Kidney glomerular epithelial cell (primary cell): ENCODE measurements at regions not wholly inside any gene's neighbourhood (a gene's known extent, or its start where the extent isn't known, plus 50 kb on each side); places are given as distances from the start of the nearest gene placed in this dataset.

Experiments
- DNase-seq: peaks from one replicate; lab custom pipeline; 2025; lab: John Stamatoyannopoulos, UW

DNA sequence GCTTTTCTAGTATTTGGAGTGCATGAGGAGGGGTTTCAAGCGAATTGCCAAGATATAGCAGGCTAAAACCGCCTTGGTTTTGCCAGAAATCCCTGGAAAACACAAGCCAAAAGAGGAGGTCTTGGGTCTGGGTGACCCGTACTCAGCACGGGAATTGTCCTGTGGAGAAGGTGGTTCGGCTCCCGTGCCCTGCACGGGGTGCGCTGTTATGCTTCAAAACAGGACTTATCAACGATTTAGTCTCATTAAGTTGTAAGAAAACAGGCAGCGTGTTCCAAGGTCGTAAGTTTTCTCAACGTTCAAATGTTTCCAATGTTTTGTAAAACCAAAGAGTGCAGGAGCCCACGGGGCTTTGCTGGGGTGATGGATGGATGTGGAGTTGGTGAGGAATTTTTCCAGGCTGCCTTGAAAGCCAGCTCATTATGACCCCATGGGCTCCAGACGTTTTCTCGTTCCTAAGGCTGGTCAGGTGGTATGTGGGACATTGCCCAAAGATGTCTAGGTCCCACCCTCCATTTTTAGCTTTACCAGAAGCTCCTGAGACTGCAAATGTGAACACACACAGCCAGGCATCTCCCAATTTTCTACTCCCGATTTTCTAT lies 75.4 kb upstream of the CLDN14 start:
- no peak for DNase-seq

DNA sequence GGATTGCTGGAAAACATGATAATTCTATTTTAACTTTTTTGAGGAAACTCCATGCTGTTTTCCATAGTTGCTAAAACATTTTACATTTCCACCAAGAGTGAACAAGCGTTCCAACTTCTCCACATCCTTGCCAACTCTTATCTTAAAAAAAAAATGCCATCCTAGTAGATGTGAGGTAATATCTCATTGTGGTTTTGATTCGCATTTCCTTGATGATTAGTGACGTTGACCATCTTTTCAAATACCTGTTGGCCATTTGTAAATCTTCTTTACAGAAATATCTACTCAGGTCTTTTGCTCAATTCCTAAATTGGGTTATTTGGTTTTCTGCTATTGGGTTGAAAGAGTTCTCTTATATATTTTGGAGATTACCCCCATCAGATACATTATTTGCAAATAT lies 77.4 kb upstream of the CLDN14 start:
- DNase-seq, result no peak

DNA sequence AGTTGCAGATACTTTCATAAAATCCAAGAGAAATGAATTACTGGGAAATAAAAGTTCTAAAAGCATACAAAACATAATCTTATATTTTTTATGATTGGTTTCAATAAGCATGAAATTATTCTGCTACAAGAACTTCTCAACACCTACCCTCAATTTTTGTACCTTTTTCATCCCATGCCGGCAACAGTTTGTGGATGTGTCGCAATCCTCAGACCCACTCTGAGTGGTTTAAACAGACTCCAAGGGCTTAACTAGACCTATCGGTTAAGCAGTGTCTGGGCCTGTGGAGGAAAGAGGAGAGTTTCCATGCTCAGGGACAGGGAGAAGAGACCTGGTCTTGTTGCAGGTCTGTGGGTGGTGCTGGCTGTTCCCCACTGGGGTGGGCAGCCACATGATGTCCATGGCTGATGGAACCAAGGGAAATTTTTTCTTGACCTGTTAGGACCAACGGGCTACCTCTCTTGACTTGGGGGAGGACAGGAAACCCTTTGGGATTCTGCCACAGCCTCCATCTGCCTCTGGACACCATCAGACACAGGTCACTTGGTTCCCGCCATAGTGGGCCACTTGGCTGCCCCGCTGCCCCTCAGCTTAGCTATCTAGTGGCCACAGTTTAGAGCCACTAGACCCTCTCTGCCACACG lies 81.1 kb upstream of the CLDN14 start:
- no peak for DNase-seq

DNA sequence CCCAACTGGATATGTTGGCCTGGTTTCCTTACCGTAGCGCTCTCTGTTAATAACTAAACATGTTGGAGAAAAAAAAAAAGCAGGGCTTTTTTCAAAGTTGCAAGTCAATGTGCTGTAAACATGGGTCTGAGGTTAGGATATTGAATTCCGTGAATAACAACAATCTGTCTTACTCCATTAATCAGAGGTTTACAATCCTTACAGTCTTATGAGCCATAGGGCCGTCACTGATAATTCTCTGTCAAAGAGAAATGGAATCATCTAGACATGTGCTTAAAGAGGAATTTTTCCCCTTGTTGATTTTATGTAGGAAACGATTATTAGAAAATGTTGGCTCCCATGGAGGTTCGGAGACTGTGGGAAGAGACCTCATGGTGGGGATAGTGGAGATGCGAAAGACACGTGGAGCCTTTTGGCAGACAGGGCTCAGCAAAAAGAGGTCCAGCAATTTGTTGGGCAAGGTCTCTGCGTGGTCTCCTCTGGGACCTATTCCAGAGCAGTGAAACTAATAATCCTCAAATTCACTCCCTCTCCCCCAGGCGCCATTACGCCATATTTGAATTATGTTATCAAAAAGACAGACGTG lies 83.5 kb upstream of the CLDN14 start:
- no peak for DNase-seq

DNA sequence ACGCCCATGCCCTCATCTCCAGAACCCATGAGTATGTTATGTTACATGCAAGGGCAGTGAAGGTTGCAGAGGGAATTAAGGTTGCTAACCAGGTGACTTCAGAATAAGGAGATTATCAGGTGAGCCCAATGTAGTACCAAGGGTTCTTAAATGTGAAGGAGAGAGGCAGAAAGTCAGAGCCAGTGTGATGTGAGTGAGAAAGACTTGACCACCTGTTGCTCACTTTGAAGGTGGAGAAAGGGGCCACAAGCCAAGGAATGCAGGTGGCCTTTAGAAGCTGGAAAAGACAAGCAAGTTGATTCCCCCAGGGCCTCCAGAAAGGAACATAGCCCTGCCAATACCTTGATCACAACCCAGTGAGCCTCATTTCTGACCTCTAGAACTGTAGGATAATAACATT lies 84.7 kb upstream of the CLDN14 start:
- no peak for DNase-seq

DNA sequence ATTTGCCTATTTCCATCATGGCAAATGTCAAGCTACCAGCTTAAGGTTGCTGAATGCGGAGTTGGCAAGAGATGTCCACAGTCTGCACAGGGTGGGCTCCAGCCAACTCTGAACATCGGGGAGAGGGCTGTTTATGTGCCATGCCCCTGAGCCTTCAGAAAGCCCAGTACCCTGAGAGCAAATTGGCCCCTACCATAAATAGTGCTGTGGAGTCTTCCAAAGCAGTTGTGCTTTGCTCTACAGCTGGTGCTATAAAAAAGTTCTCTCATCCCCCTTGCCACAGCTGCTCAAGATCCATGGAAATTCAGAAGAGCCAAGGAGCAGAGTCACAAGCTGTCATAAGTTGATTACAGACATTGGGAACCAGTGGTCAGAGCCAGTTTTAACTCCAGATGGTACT lies 85.6 kb upstream of the CLDN14 start:
- no peak for DNase-seq

DNA sequence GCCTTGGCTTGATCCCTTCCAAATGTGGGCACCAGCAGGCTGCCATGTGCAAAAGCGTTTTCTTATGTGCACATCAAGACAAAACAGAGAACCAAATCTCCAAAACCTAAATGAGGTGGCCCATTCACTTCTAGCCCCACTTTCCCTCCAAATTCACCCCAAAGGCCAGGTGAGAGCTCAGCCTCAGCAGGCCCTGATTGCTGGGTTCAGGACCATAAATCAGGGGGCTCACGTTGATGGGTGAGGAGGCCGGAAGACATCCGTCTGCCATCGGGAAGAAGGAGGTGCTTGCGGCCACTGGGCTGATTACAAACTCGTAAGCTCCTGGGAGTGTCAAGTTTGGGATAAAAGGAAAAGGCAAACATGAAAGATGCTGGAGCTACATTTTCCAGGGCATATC lies 86.7 kb upstream of the CLDN14 start:
- no peak for DNase-seq

DNA sequence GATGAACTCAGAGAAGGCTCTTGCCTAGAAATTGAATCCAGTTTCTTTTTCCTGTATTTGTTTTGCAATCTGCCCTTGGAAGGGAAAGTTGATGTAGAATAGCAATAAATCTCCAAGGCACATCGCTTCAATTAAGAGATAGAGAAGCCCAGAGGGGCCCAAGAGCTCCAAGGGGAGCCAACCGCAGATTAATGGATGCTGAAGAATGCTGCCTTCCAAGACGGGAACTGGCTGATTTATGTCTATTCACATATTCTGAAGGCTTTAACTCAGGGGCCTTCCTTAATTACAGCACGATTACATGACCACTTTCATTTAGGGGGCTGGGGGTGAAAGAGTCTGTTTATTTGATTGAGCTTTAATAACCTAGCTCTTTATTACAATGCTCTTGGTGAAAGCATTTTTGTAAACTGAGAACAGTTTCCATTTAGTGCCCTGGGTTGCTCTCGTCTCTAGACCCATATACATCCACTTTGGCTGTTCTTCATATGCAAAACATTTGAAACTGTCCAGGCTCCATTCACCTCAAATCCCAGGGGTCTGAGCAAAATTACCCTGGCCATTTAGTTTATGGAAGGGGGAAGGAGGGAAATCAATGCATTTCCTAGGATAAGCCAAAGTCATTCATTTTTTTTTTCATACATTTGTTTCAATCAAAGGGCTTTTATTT lies 87.4 kb upstream of the CLDN14 start:
- no peak for DNase-seq

DNA sequence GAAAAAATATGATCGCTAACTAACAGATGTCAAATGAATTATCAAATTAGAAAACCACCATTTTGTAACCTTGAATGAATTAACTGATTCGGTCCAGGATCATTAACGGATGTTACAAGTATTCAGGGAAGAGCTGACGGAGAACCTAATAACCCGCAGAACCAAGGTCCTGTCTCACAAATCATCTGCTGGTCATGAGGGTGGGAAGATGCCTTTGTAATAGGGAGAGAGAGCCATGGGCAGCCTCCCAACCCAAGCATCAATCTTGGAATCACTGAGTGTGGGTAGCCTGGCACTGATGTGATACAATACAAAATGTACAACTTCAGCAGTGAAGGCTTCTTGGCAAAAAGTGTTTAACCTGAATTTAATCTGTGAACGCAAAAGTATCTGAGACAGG lies 89.6 kb upstream of the CLDN14 start:
- no peak for DNase-seq

DNA sequence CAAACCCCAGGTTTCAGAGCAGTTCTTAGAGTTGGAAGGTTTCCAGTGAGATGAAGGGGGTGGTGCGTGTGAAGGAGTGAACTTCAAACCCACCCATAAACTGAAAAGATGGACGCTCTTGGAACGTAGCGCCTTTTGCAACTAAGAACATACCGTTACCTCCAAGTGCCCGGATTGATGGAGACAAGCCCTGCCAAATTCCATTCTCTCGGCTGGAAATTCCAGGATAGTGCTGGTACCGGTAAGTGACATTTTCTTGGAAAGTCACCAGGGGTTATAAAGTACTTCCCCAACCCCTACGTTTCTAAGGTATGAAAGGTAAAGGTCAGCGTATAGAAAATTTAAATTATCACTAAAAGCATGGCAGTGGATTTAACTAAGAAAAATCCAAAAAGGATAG lies 91.6 kb upstream of the CLDN14 start:
- no peak for DNase-seq

DNA sequence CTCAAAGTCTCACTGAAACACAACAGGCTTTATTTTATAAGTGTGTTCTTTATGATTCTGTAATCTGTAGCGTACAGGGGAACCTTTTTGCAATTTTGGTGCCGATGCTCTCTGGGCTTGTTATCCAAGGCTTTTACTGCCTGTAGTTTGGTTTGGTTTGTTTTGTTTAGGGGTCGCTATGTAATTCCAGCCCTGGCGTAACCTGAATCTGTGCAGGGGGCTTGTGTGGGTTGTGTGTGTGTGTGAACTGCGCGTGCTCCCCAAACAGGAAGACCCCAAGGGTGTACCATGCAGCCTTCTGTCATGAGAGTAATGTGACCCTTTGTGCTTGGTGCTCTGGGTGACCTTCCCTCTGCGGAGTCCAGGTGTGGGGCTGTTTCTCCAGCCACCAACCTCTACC lies 92.1 kb upstream of the CLDN14 start:
- no peak for DNase-seq

DNA sequence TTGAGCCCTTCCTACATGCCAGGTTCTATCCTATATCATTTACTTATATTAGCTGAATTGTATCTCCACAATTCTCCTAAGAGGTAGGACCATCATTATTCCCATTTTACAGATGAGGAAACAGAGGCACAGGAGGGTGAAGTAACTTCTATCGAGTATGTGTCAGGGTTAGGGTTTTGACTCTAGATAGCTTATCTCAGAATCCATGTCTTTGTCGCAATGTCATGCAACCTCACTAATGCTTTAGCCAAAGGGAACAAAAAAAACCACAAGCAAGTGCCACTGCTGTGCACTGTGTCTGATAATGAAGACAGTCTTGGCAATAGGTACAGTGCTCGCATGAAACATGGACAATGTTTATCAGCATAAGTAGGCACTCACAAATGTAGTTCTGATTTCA lies 95.4 kb upstream of the CLDN14 start:
- DNase-seq, result no peak

DNA sequence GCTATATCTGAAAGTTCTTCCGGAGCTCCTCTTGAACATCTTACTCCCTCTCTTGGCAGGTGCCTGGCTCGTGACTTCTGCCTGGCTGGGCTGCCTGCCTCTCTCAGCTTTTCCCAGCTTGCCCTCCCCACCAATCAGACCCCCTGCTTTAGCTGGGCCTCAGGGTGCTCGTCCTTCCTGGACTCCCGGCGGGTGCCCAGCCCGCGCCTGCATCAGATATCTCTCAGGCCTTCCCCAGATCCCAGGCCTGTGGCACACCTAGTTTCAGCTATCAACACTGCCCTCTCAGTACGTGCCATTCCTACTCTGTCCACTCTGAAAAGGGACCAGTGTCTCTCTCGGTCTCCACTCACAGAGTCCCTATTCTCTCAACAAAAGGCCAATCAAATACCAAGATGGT lies 96.5 kb upstream of the CLDN14 start:
- DNase-seq, result no peak

DNA sequence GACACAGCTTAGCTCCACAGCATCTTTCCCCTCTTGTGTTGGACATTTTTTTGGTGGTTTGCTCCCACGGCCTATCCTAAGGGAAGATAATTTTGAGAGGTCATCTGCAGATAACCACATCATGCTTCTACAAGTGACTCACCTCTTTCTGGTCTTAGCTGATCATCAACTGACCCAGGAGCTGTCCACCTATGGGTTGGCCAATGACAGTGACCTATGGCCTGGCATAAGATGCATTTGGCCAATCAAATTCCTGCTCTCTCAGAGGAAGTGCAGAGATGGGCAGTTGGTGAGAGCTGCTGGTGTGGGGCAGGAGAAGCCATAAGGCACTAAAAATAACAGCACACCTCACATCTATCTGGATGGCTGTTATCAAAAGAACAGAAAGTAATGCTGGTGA lies 100.0 kb upstream of the CLDN14 start:
- DNase-seq, result no peak

DNA sequence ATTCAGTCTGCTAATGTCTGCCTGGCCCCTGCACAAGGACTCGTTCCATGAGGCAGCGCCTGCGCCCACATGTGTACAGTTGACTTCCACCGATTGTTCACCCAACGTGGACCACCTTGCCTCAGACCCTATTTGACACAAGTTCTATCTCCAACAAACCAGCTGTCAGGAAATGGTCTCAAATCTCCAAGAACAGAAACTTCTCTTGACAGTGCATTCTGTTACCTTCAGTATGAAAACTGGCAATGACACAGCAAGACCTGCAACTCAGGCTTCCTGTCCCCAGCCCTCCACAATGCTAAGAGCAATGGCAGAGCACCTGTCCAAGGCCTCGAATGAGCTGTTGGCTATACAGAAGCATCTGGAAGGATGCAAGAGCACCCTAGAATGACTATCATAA lies 102.3 kb upstream of the CLDN14 start:
- no peak for DNase-seq

DNA sequence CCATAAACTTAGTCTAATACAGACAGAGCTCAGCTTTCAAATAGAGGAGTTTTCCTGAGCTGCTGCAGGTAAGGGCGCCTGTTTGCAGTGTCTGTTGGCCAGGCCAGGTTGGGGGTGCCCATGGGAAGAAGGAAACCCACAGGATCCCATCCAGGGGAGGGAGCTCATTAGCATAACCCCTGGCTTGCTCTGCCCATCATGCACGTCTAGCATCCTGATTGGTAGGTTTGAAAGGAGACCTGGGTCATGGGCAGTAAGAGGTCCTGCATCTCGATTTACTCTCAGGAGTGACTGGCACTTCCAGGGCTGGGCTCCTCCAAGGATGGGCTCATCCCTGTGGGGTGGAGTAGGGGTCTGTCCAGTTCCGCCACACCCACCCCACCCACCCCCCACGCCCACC lies 103.7 kb upstream of the CLDN14 start:
- DNase-seq, result no peak

DNA sequence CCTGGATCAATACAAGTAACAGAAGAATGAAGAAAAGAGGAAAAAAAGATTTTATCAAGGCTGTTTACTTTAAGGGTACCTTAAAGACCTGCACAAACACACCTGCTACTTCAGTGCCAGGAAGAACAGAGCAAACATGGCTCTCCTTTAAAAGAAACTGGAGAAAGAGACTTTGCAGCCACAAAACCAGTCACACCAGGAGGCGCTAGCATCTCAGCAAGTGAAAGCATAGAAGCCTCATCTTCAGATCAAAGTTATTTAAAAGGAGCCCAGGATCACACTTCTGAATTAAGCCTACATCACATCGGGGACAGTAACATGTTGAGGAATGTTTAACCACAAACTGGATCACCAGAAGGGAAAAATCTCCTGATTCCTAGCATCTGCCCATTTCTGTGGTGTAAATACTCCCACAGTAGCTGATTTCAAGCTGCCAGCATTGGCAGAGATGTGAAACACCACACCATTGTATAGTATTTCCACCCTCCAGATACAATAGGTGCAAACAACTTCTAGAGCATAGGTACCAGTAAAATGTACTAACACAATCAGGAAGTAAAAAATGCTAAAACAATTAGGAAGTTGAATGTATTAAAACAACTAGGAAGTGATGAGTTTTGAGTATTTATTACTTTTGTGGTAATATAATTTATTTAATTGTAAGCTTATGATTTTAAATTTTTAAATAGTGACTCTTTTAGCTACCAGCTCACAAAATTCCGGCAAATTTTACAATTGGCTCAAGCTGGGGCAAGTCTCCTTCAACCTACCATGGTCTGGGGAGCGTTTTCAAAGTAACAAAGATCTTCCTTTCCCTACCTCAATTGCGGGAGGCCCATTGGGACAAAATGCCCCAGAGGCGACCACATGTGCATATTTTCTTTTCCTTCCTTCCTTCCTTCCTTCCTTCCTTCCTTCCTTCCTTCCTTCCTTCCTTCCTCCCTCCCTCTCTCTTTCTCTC lies 105.3 kb upstream of the CLDN14 start:
- DNase-seq, result no peak

DNA sequence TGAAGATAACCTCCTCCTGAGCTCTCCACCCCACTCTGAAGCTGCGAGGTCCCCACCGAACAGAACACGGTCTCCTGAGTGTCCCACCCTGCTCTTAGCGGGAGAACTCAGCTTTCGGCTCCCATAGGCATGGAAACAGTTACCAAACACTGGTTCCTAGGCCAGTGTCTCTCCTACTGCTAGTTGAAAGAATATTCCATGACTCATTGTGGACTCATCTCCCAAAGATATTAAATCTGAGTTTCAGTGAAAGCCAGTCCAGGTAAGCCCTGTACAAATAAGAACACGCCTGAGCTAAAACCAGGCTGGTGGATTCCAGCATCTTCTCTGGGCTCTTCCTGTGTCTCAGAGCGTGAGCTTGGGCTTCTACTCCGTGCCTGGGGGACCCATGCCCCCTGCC lies 107.5 kb upstream of the CLDN14 start:
- DNase-seq, result no peak

DNA sequence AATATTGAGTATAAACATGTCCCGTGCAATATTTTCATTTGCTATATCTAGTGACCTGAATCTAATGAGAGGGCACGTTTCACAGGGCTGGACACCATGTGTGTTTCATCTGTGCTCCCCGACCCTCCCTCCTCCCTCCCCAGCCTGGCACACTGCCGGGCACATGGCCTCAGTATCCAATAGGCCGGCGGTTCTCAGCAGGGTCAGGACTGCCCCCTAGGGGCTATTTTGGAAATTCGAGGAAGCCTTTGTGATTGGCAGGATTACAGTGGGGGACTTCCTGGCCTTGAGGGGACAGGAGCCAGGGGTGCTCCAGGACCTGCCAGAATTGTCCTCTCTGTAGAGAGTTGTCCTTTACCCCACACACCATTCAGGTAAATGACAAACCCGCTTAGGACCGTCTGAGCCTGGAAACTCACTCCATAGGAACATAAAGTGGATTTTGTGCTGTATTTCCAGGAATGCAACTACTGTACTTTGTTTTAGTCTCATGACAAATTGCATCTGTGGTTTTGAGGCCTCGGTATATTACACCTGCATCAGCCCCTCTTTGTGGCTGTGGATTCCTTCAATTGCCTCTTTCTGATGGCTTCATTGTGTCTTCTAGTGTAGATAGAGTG lies 109.5 kb upstream of the SIM2 start:
- DNase-seq, result no peak

DNA sequence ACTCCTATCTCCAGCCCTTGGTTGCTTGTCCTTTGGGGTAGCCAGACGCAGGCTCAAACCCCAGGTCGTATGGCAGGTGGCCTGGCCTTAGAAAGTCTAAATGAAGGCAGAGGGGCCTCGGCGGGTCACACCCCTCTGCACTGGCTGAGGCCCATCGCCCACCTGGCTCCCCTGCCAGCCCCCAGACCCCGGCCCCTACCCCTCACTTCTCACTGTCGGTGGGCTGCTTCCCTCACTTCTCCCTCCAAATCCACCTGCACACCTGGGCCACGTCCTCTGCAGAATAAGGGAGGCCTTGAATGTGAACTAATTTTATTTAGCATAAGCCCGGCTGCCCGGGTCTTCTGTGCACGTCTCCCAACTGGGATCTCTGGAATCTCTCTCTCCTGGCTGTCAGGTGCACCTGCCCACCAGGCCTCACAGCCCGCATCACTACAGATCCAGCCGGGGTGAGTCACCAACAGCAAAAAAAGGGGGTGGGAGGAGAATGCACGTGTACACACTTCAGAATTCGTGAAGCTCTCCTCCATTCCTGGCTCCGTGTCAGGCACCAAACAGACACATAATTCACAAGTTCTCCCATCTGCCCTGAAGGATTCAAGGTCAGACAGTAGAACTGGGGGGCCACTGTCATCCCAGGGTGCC lies 107.5 kb upstream of the SIM2 start:
- DNase-seq, result no peak

DNA sequence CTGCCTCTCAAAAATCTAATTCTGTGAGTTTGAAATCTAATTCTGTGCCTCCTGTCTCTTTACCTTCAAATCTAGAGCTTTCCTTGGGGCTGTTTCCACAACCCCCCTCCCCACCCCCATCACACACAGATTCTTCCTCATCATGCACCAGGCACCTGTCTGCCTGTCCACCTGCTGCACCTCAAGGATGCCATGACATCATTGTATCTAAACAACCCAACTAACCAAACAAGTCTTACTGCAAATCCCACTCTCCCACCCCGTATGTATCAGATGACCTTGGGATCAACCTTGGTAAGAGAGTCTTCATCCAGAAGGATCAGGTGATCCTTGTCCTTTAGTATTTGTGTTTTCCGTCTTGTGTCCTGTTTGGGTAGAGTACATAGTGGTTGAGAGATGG lies 102.7 kb upstream of the SIM2 start:
- DNase-seq, result no peak
